Upper lobe of right lung (tissue), 1 donor: ENCODE measurements at regions not wholly inside any gene's neighbourhood (a gene's known extent, or its start where the extent isn't known, plus 50 kb on each side); places are given as distances from the start of the nearest gene placed in this dataset.

ENCODE experiments used
- ATAC-seq: fragments of 200-7000 bp; cut with Tn5 transposase; one replicate; pipeline ENCODE4 v1.9.1; 2020; ENCODE audit warnings: mild to moderate bottlenecking, moderate library complexity
- DNase-seq: peaks from one replicate; pipeline ENCODE4 v3.0.0-alpha.2; 2020
- H3K27ac ChIP-seq: fragments of 200-600 bp; one replicate; pipeline ENCODE4 v1.8.0; 2022
- H3K27me3 ChIP-seq: fragments of 200-600 bp; one replicate; pipeline ENCODE4 v1.8.0; 2022; ENCODE audit warnings: mild to moderate bottlenecking
- H3K36me3 ChIP-seq: fragments of 200-600 bp; one replicate; pipeline ENCODE4 v1.8.0; 2022
- H3K4me1 ChIP-seq: fragments of 200-600 bp; one replicate; pipeline ENCODE4 v1.8.0; 2022
- H3K4me3 ChIP-seq: fragments of 200-600 bp; one replicate; pipeline ENCODE4 v1.8.0; 2022; ENCODE audit warnings: mild to moderate bottlenecking
- H3K9me3 ChIP-seq: fragments of 200-600 bp; one replicate; pipeline ENCODE4 v1.8.0; 2022
- CTCF ChIP-seq: fragments of 200-600 bp; IDR thresholded peaks from one replicate; pipeline ENCODE4 v1.8.0; 2022; ENCODE audit warnings: antibody characterized with exemption
- intact Hi-C: fragments of 100-400 bp; cut with DNase I; formaldehyde crosslinking; loops from one replicate; pipeline ENCODE4 v1.11.0; 2022
- donor health status: DM: no; HTN: yes; CAD: no; lungs with severe emphysema.

- no peaks in the 10 kb centered on the region for H3K36me3 ChIP-seq
- ATAC-seq (peak; percentile 63), DNase-seq (no peak)
- no peaks in the 10 kb centered on the region for H3K4me1 ChIP-seq
- no peaks in the 10 kb centered on the region for H3K9me3 ChIP-seq
- no peak overlapping the region for H3K27ac ChIP-seq
- H3K4me3 ChIP-seq, result no peak overlapping the region
- TF ChIP-seq CTCF, result no peak
- H3K27me3 ChIP-seq, result no peaks in the 10 kb centered on the region
- intact Hi-C loops, result no loop called here
Measured at GRCh38 chr1:173295995-173296394, 88.9 kb upstream of the TNFSF4 start.

GRCh38 chr1:173297798-173298391 lies 90.8 kb upstream of the TNFSF4 start:
- H3K4me3 ChIP-seq, result no peak overlapping the region
- DNase-seq, result no peak
- intact Hi-C loops, result no loop called here
- no peak for ATAC-seq
- no peaks in the 10 kb centered on the region for H3K4me1 ChIP-seq
- no peaks in the 10 kb centered on the region for H3K9me3 ChIP-seq
- H3K27ac ChIP-seq, result no peak overlapping the region
- TF ChIP-seq CTCF, result no peak
- H3K36me3 ChIP-seq, result no peaks in the 10 kb centered on the region
- H3K27me3 ChIP-seq, result no peaks in the 10 kb centered on the region

DNA sequence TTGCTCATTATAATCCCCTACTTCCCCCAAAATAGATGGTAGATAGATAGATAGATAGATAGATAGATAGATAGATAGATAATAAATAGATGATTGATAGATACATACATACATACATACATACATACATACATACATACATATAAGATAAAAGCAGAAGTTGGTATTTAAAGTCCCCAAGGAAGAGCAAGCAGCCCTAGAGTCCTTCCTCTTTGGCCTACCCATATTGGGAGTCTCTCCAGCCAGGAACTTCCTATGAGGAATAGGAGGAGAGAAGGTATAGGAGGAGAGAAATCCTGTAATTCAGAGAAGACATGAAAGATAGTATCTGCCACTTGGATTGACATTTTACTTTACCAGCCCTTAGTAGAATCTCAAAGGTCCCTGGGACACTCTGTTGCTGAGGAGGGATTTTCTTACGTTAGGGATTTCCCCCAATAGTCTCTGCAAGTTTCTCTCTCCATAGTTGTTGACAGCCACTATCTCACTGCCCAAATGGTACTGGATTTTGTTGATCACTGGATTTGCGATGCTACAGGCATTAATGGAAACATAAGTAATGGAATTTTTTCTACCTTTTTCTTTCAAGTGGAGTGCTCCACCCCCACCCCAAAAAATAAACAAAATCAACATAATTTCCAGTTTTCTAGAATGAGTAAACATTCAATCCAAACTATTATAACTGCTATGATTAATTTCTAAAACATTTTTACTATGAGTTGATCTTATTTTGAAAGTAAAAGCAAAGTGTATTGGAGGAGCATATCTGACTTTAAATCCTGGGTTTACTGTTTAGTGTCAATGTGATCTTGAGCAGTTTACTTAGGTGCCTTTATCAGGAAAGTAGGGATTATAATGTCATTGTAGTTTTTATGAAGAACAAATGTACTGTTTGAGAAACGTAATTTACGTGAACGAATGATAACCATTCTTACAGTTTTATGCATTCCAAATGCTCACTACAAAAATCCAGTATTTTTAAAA lies 93.2 kb upstream of the TNFSF4 start:
- Histone ChIP-seq H3K27ac (no peak overlapping the region), H3K4me1 (no peaks in the 10 kb centered on the region), H3K27me3 (no peaks in the 10 kb centered on the region), H3K36me3 (no peaks in the 10 kb centered on the region), H3K4me3 (no peak overlapping the region), H3K9me3 (no peaks in the 10 kb centered on the region)
- no peak for DNase-seq
- intact Hi-C loops, result no loop called here
- no peak for ATAC-seq
- TF ChIP-seq CTCF, result no peak

DNA sequence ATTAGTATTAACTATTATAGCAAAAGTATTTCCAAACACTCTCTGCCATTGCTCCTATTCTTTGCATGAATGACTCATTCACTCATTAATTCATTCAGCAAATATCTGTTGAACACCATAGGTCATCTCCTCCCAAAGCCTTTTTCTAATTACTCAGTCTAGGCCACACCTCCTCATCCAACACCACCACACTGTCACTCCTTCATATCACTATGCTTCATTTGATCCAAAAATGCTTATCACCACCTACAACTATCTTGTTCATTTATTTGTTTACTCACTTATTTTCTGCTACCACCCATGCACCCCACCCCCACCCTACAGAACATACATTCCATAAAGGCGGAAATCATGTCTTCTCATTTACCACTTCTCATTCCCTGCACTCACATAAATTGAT lies 94.4 kb upstream of the TNFSF4 start:
- Histone ChIP-seq H3K27me3 (no peaks in the 10 kb centered on the region), H3K36me3 (no peaks in the 10 kb centered on the region), H3K4me1 (no peaks in the 10 kb centered on the region), H3K9me3 (no peaks in the 10 kb centered on the region), H3K4me3 (no peak overlapping the region), H3K27ac (no peak overlapping the region)
- no peak for TF ChIP-seq CTCF
- DNase-seq (no peak), ATAC-seq (no peak)
- intact Hi-C loops, result no loop called here

- H3K27ac ChIP-seq, result no peak overlapping the region
- intact Hi-C loops, result no loop called here
- H3K9me3 ChIP-seq, result no peaks in the 10 kb centered on the region
- no peak for TF ChIP-seq CTCF
- no peak for DNase-seq
- H3K36me3 ChIP-seq, result no peaks in the 10 kb centered on the region
- no peak for ATAC-seq
- H3K4me3 ChIP-seq, result no peak overlapping the region
- no peaks in the 10 kb centered on the region for H3K27me3 ChIP-seq
- H3K4me1 ChIP-seq, result no peaks in the 10 kb centered on the region
Measured at GRCh38 chr1:173302366-173302765, 95.2 kb upstream of the TNFSF4 start.
